GM12874 (cell line): ENCODE measurements at regions not wholly inside any gene's neighbourhood (a gene's known extent, or its start where the extent isn't known, plus 50 kb on each side); places are given as distances from the start of the nearest gene placed in this dataset.

Experiments
- CTCF ChIP-seq: IDR thresholded peaks from 2 replicates; pipeline ENCODE4 v1.5.1; 2011; ENCODE audit warnings: low read depth, mild to moderate bottlenecking, control low read depth, low read length, moderate library complexity; ENCODE audit not compliant: insufficient read depth

- TF ChIP-seq CTCF = no peak
Measured at GRCh38 chr3:90099493-90099892, 992.1 kb downstream of the EPHA3 start.

DNA sequence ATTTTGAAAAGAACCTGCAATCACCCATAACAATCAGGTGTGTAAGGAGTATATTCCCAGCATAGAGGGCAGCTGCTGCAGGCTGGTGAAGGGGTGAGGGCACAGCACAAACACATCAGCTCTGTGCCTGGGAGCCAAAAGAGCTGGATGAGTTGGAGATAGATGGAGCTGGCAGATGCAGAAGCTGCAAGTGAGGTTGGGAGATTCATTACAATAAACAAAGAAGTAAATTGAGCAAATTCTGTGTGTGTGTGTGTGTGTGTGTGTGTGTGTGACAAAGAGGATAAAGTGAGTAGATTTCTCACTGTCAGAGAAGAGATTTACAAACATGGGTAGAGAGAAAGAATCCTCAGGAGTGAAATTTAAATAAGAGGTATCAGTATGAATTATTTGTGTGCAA, 994.7 kb downstream of the EPHA3 start:
- TF ChIP-seq CTCF = no peak

- TF ChIP-seq CTCF = no peak
Measured at GRCh38 chr3:90121326-90121725, 1013.9 kb downstream of the EPHA3 start.

- TF ChIP-seq CTCF = no peak
Measured at GRCh38 chr3:90128391-90128790, 1021.0 kb downstream of the EPHA3 start.

DNA sequence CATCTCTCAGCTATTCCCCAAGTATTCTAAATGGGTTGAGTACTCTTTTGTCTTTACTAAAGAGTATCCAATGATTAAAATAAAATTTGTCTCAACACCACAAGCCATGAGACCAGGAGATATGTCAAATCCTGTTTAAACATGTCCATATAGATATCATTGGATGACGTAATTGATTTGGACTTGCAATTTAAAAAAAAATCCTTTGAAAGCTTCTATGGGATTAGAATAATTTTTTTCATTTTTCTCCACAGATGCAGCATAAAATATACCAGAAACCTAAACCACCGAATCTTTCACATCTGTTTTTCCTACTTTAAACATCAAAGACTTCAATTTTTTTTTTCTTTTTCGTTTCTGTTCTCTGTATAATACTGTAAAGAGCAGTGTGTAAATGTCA, 1022.3 kb downstream of the EPHA3 start:
- TF ChIP-seq CTCF = no peak

GRCh38 chr3:90132197-90132596, 1024.8 kb downstream of the EPHA3 start:
- TF ChIP-seq CTCF = no peak

GRCh38 chr3:90134090-90134489, 1026.7 kb downstream of the EPHA3 start:
- no peak for TF ChIP-seq CTCF
